ENCODE measurements at regions not wholly inside any gene's neighbourhood (a gene's known extent, or its start where the extent isn't known, plus 50 kb on each side); places are given as distances from the start of the nearest gene placed in this dataset.

DNA sequence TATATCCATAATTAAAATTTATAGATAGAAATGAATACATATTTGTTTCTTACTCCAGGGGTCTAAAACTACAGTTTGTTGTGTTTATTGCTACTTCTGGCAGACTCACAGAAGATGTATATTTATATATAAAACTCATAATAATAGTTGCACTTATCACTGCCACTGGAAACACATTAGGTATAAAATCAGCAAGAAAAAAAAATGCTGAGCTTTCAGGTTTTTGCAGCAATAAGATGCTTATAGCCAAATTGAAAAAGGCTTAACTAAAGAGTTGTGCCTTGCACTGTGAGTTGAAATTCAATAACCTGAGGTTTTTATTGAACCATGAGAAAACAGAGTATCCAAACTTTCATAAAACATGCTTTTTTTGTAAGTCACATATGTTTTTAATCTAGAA is 623.9 kb upstream of the CRIM1 start:
- Histone ChIP-seq H3K27ac (ENCODE audit: low read depth, low read length) (no peak overlapping the region), H3K4me1 (ENCODE audit: insufficient read depth, low read length) (no peaks in the 10 kb centered on the region), H3K9me3 (ENCODE audit: control insufficient read depth in 1 of 2, low read length in 2 of 2) (no peaks in the 10 kb centered on the region), H3K36me3 (ENCODE audit: insufficient read depth, low read length) (no peaks in the 10 kb centered on the region), H3K4me3 (ENCODE audit: low read length in 2 of 2) (no peak overlapping the region), H3K27me3 (ENCODE audit: insufficient read depth, low read length) (no peaks in the 10 kb centered on the region)
- ChIA-PET CTCF (ENCODE audit: partially characterized antibody) (no interaction called here), POLR2A (ENCODE audit: partially characterized antibody) (no interaction called here)
- Mint-ChIP-seq H3K27ac (no peak overlapping the region), H3K4me3 (no peak overlapping the region), H3K27me3 (peaks cover 1 to 5% of the 10 kb centered on the region in 2 donors), H3K4me1 (no peaks in the 10 kb centered on the region), H3K9me3 (no peaks in the 10 kb centered on the region), H3K36me3 (no peaks in the 10 kb centered on the region)
- intact Hi-C loops (cut with micrococcal nuclease): no loop called here
- DNase-seq: no peak

DNA sequence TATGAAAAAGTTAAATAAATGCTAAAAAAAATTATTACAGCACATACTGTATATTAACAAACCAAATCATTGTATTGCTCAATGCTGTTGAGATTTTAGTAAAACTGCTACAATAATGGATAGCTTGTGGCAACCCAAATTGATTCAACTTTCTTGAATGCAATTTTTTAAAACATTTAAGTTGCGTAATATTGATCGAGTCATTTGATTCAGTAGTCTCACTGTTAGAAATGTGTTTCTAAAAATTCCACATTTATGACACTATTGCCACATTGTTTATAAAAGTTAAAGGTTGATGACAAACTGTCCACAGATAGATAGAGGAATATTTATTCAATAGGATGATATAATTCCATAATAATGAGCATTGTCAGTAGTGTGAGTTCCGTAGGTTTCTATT is 640.7 kb upstream of the CRIM1 start:
- Mint-ChIP-seq H3K27me3 (peaks cover 0 to 2% of the 10 kb centered on the region in 2 donors), H3K4me1 (no peaks in the 10 kb centered on the region), H3K4me3 (no peak overlapping the region), H3K9me3 (peaks cover 0 to 4% (median 0%) of the 10 kb centered on the region in 8 donors), H3K27ac (no peak overlapping the region), H3K36me3 (no peaks in the 10 kb centered on the region)
- Histone ChIP-seq H3K27ac (ENCODE audit: low read depth, low read length) (no peak overlapping the region), H3K4me3 (ENCODE audit: low read length in 2 of 2) (no peak overlapping the region), H3K36me3 (ENCODE audit: insufficient read depth, low read length) (no peaks in the 10 kb centered on the region), H3K27me3 (ENCODE audit: insufficient read depth, low read length) (no peaks in the 10 kb centered on the region), H3K4me1 (ENCODE audit: insufficient read depth, low read length) (no peaks in the 10 kb centered on the region), H3K9me3 (ENCODE audit: control insufficient read depth in 1 of 2, low read length in 2 of 2) (no peaks in the 10 kb centered on the region)
- no peak for DNase-seq
- CTCF ChIA-PET (ENCODE audit: partially characterized antibody): no interaction called here
- intact Hi-C loops (cut with micrococcal nuclease): no loop called here
- POLR2A ChIA-PET (ENCODE audit: partially characterized antibody): no interaction called here

DNA sequence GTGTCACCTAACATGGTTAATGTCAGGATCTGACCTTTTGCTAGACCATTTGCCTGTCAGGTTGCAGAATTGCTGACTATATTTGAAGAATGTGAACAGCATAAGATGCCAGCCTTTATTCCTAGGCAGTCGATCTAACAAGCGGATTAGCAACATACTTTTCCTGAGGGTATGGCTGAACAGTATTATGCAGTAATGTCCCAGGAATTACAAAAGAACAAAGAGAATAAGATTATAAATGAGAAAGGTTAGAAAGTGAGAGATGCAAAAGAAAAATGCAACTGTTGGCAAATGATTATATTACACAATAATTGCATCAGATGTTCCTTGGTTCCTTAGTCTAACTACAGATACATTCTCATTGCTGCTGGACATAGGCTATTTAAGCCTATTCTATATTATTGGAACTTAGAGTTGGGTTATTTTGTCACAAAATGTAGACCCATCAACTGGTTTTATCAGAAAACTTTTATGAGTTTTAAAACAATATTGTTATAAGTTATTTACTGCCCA is 647.1 kb upstream of the CRIM1 start:
- no peaks in the 10 kb centered on the region for H3K36me3 ChIP-seq (ENCODE audit: insufficient read depth, low read length)
- no peak overlapping the region for H3K4me3 Mint-ChIP-seq
- DNase-seq: no peak
- ChIA-PET CTCF (ENCODE audit: partially characterized antibody) (no interaction called here), POLR2A (ENCODE audit: partially characterized antibody) (no interaction called here)
- no peaks in the 10 kb centered on the region for H3K4me1 ChIP-seq (ENCODE audit: insufficient read depth, low read length)
- intact Hi-C loops (cut with micrococcal nuclease): no loop called here
- H3K27ac ChIP-seq (ENCODE audit: low read depth, low read length): no peak overlapping the region
- H3K9me3 ChIP-seq (ENCODE audit: control insufficient read depth in 1 of 2, low read length in 2 of 2): no peaks in the 10 kb centered on the region
- H3K27me3 Mint-ChIP-seq: peaks cover 0 to 2% of the 10 kb centered on the region in 2 donors
- no peak overlapping the region for H3K27ac Mint-ChIP-seq
- no peaks in the 10 kb centered on the region for H3K9me3 Mint-ChIP-seq
- H3K36me3 Mint-ChIP-seq: no peaks in the 10 kb centered on the region
- H3K4me3 ChIP-seq (ENCODE audit: low read length in 2 of 2): no peak overlapping the region
- H3K4me1 Mint-ChIP-seq: no peaks in the 10 kb centered on the region
- no peaks in the 10 kb centered on the region for H3K27me3 ChIP-seq (ENCODE audit: insufficient read depth, low read length)

DNA sequence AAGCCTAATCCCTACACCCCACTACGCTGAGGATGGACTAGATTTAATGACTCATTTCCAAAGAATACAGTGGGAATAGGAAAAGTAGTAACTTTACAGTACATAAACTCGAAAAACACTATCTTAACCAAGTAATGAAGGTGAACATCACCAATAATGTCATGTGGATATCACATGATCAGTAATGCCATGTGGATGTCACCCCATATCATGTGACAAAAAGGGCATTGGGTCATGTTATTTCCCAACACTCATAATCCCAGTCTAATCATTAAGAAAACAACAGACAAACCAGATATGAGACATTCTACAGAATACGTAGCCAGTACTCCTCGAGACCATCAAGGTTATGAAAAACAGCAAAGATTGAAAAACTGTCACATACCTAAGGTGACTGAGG is 667.3 kb upstream of the CRIM1 start:
- no peaks in the 10 kb centered on the region for H3K9me3 ChIP-seq (ENCODE audit: control insufficient read depth in 1 of 2, low read length in 2 of 2)
- intact Hi-C loops (cut with micrococcal nuclease): no loop called here
- Mint-ChIP-seq H3K27ac (no peak overlapping the region), H3K36me3 (no peaks in the 10 kb centered on the region), H3K4me1 (no peaks in the 10 kb centered on the region), H3K27me3 (no peaks in the 10 kb centered on the region), H3K4me3 (no peak overlapping the region), H3K9me3 (no peaks in the 10 kb centered on the region)
- H3K27me3 ChIP-seq (ENCODE audit: insufficient read depth, low read length): no peaks in the 10 kb centered on the region
- H3K36me3 ChIP-seq (ENCODE audit: insufficient read depth, low read length): no peaks in the 10 kb centered on the region
- H3K4me1 ChIP-seq (ENCODE audit: insufficient read depth, low read length): no peaks in the 10 kb centered on the region
- DNase-seq: no peak
- no peak overlapping the region for H3K27ac ChIP-seq (ENCODE audit: low read depth, low read length)
- ChIA-PET CTCF (ENCODE audit: partially characterized antibody) (no interaction called here), POLR2A (ENCODE audit: partially characterized antibody) (no interaction called here)
- no peak overlapping the region for H3K4me3 ChIP-seq (ENCODE audit: low read length in 2 of 2)

DNA sequence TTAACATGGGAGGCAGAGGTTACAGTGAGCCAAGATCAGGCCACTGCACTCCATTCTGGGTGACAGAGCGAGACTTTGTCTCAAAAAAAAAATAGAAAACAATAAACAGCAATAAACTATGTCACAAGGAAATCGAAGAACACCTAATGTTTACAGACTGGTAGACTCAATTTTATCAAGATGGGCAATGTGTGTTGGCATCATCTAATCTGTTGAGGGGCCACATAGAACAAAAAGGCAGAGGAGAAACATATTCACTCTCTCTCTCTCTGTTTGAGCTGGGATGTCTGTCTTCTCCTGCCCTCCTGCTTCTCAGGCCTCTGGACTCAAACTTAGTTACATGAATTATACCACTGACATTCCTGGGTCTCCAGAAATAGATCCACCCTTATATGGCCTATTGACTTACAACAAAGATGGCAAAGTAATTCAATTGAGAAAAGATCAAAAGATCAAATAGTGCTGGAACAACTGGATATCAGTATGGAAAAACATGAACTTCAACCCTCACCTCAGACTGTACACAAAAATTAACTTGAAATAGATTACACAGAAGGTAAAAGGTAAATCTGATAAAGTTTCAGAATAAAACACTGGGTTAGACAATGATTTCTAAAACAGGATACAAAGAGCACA is 703.8 kb upstream of the CRIM1 start:
- no peaks in the 10 kb centered on the region for H3K36me3 Mint-ChIP-seq
- ChIA-PET POLR2A (ENCODE audit: partially characterized antibody) (no interaction called here), CTCF (ENCODE audit: partially characterized antibody) (no interaction called here)
- H3K9me3 Mint-ChIP-seq: peaks cover 0 to 2% (median 0%) of the 10 kb centered on the region in 8 donors
- Histone ChIP-seq H3K9me3 (ENCODE audit: control insufficient read depth in 1 of 2, low read length in 2 of 2) (no peaks in the 10 kb centered on the region), H3K36me3 (ENCODE audit: insufficient read depth, low read length) (no peaks in the 10 kb centered on the region), H3K27me3 (ENCODE audit: insufficient read depth, low read length) (no peaks in the 10 kb centered on the region), H3K27ac (ENCODE audit: low read depth, low read length) (no peak overlapping the region), H3K4me3 (ENCODE audit: low read length in 2 of 2) (no peak overlapping the region), H3K4me1 (ENCODE audit: insufficient read depth, low read length) (no peaks in the 10 kb centered on the region)
- no peak overlapping the region for H3K27ac Mint-ChIP-seq
- no peak for DNase-seq
- intact Hi-C loops (cut with micrococcal nuclease): no loop called here
- no peaks in the 10 kb centered on the region for H3K27me3 Mint-ChIP-seq
- no peaks in the 10 kb centered on the region for H3K4me1 Mint-ChIP-seq
- H3K4me3 Mint-ChIP-seq: no peak overlapping the region

DNA sequence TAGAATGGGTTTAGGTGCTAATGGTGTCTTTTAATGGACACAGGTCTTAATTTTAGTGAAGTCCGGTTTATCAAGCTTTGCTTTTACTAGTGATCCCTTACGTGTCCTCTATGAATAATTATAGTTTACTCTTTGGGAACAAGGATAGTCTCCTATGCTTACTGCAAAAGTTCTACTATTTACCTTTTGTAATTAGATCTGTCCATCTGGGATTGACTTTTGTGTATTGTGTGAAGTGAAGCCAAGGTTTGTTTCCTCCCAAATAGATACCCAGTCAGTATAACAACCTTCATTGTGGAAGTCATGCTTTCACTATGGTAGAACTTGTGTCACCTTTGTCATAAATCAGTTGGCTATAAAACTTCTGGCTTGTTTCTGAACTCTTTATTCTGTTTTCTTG is 740.9 kb upstream of the CRIM1 start:
- no peaks in the 10 kb centered on the region for H3K4me1 Mint-ChIP-seq
- no peak for DNase-seq

DNA sequence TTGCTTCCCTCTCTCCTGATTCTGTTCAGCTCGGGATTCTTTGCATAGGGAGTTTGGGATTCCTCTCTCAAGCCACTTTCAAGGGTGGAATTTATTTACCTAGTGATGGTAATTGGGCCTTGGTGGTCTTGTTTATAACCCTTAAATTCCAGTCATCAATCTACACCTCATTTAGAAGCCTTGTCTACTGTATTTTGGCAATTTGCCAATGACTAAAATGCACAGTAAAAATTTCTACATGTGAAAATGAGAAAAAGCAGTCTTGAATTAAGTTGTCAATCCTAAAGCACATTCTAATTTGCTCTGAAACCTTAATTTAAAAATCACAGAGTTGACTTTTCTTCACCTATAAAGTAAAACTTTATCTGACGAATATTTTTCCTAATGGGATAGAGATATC is 749.2 kb upstream of the CRIM1 start:
- H3K27ac ChIP-seq (ENCODE audit: low read depth, low read length): no peak overlapping the region
- no peaks in the 10 kb centered on the region for H3K36me3 Mint-ChIP-seq
- no peaks in the 10 kb centered on the region for H3K4me1 ChIP-seq (ENCODE audit: insufficient read depth, low read length)
- DNase-seq: no peak
- H3K9me3 ChIP-seq (ENCODE audit: control insufficient read depth in 1 of 2, low read length in 2 of 2): no peaks in the 10 kb centered on the region
- H3K27me3 ChIP-seq (ENCODE audit: insufficient read depth, low read length): no peaks in the 10 kb centered on the region
- no peak overlapping the region for H3K4me3 Mint-ChIP-seq
- H3K27me3 Mint-ChIP-seq: no peaks in the 10 kb centered on the region
- H3K27ac Mint-ChIP-seq: no peak overlapping the region
- intact Hi-C loops (cut with micrococcal nuclease): no loop called here
- no peaks in the 10 kb centered on the region for H3K4me1 Mint-ChIP-seq
- H3K9me3 Mint-ChIP-seq: peaks cover 0 to 2% (median 0%) of the 10 kb centered on the region in 8 donors
- ChIA-PET CTCF (ENCODE audit: partially characterized antibody) (no interaction called here), POLR2A (ENCODE audit: partially characterized antibody) (no interaction called here)
- H3K4me3 ChIP-seq (ENCODE audit: low read length in 2 of 2): no peak overlapping the region
- no peaks in the 10 kb centered on the region for H3K36me3 ChIP-seq (ENCODE audit: insufficient read depth, low read length)

More for the DNA sequence above, 740.9 kb upstream of the CRIM1 start:
- Mint-ChIP-seq H3K27ac (no peak overlapping the region), H3K27me3 (no peaks in the 10 kb centered on the region), H3K36me3 (no peaks in the 10 kb centered on the region), H3K4me3 (no peak overlapping the region), H3K9me3 (no peaks in the 10 kb centered on the region)
- intact Hi-C loops (cut with micrococcal nuclease): no loop called here
- no peak overlapping the region for H3K4me3 ChIP-seq (ENCODE audit: low read length in 2 of 2)
- H3K27ac ChIP-seq (ENCODE audit: low read depth, low read length): no peak overlapping the region
- H3K27me3 ChIP-seq (ENCODE audit: insufficient read depth, low read length): no peaks in the 10 kb centered on the region
- H3K9me3 ChIP-seq (ENCODE audit: control insufficient read depth in 1 of 2, low read length in 2 of 2): no peaks in the 10 kb centered on the region
- H3K36me3 ChIP-seq (ENCODE audit: insufficient read depth, low read length): no peaks in the 10 kb centered on the region
- H3K4me1 ChIP-seq (ENCODE audit: insufficient read depth, low read length): no peaks in the 10 kb centered on the region
- ChIA-PET CTCF (ENCODE audit: partially characterized antibody) (no interaction called here), POLR2A (ENCODE audit: partially characterized antibody) (no interaction called here)

DNA sequence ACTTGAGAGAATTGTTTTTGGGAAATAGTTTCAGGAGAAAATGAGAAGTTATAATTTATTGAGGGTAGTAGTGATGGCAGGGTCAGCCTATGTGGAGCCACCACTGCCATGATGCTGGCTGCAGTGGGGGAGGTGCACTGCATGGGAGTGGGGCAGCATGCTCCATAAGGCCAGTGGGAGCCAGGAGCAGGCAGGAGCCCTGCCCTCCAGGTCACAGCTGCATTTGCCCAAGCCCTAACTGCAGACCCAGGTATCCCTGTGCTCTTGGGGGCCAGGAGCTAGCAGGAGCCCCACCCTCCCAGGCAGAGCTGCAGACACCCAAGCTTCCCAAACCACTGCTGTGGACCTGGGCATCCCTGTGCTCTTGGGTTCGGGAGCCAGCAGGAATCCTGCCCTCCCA is 757.3 kb upstream of the CRIM1 start:
- no peaks in the 10 kb centered on the region for H3K9me3 ChIP-seq (ENCODE audit: control insufficient read depth in 1 of 2, low read length in 2 of 2)
- no peaks in the 10 kb centered on the region for H3K4me1 ChIP-seq (ENCODE audit: insufficient read depth, low read length)
- peaks cover 0 to 3% (median 0%) of the 10 kb centered on the region in 4 donors for H3K4me1 Mint-ChIP-seq
- POLR2A ChIA-PET (ENCODE audit: partially characterized antibody): no interaction called here
- peaks cover 0 to 10% (median 5%) of the 10 kb centered on the region in 8 donors for H3K9me3 Mint-ChIP-seq
- H3K4me3 Mint-ChIP-seq: no peak overlapping the region
- intact Hi-C loops (cut with micrococcal nuclease): no loop called here
- no peaks in the 10 kb centered on the region for H3K27me3 Mint-ChIP-seq
- no peak overlapping the region for H3K4me3 ChIP-seq (ENCODE audit: low read length in 2 of 2)
- H3K36me3 Mint-ChIP-seq: no peaks in the 10 kb centered on the region
- no peak overlapping the region for H3K27ac Mint-ChIP-seq
- CTCF ChIA-PET (ENCODE audit: partially characterized antibody): no interaction called here
- H3K27me3 ChIP-seq (ENCODE audit: insufficient read depth, low read length): no peaks in the 10 kb centered on the region
- H3K27ac ChIP-seq (ENCODE audit: low read depth, low read length): no peak overlapping the region
- H3K36me3 ChIP-seq (ENCODE audit: insufficient read depth, low read length): no peaks in the 10 kb centered on the region
- no peak for DNase-seq

Data from CD4-positive, alpha-beta memory T cell (primary cell).